ENCODE measurements at regions not wholly inside any gene's neighbourhood (a gene's known extent, or its start where the extent isn't known, plus 50 kb on each side); places are given as distances from the start of the nearest gene placed in this dataset.

DNA sequence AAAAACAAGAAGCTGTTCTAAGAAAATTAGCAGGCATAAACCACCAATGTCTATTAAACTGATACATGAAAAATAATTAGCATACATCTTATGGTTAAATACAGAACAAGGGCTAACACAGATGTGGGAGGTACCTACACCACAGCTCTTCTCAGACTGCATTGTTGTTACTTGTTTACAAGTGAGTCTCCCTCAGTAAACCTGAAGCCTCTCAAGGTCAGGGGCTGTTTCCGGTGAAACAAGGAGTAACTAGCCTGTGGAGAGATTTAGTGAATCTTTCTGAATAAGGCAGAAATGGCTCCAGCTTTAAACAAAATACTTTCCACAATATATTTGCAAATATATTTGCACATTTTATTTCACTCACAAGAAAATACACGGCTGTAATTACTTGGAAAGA is 244.0 kb downstream of the FIGN start:
- BruUV-seq (replicated peaks): no TSS peak
- intact Hi-C loops (cut with micrococcal nuclease; ENCODE audit: unreplicated experiment): no loop called here

DNA sequence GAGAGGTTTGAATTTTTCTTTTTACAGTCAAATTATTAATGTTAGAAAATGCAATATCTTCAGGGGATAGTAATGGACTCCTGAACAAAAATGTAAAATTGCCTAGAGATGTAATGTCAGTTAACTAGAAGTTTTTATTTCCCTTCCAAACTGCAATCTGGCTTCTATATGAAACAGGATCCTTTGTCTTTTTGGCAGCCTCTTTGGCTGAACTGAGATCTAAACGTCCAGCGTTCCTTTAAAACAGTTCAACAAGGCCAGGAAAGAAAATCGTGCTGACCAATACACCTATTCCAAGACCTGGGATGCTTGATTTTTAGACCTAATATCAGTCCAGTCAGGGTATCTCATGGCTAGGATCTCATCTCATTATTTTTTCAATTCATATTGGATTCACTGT is 245.5 kb downstream of the FIGN start:
- TF ChIP-seq, protein P1, sequence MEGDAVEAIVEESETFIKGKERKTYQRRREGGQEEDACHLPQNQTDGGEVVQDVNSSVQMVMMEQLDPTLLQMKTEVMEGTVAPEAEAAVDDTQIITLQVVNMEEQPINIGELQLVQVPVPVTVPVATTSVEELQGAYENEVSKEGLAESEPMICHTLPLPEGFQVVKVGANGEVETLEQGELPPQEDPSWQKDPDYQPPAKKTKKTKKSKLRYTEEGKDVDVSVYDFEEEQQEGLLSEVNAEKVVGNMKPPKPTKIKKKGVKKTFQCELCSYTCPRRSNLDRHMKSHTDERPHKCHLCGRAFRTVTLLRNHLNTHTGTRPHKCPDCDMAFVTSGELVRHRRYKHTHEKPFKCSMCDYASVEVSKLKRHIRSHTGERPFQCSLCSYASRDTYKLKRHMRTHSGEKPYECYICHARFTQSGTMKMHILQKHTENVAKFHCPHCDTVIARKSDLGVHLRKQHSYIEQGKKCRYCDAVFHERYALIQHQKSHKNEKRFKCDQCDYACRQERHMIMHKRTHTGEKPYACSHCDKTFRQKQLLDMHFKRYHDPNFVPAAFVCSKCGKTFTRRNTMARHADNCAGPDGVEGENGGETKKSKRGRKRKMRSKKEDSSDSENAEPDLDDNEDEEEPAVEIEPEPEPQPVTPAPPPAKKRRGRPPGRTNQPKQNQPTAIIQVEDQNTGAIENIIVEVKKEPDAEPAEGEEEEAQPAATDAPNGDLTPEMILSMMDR (IDR thresholded peaks at IDR 0.05; ENCODE audit: unreplicated experiment): no peak
- no peaks in the 10 kb centered on the region for H3K4me1 Mint-ChIP-seq (ENCODE audit: low read depth, unreplicated experiment)
- no peak overlapping the region for H3K4me3 Mint-ChIP-seq (ENCODE audit: low read depth, unreplicated experiment)
- no peaks in the 10 kb centered on the region for H3K9me3 Mint-ChIP-seq (ENCODE audit: low read depth, unreplicated experiment)
- CTCF ChIA-PET: no interaction called here
- H3K27ac Mint-ChIP-seq (ENCODE audit: unreplicated experiment): no peak overlapping the region
- no peaks in the 10 kb centered on the region for H3K36me3 Mint-ChIP-seq (ENCODE audit: insufficient read depth, unreplicated experiment)
- H3K27me3 Mint-ChIP-seq (ENCODE audit: unreplicated experiment): no peaks in the 10 kb centered on the region
- DNase-seq: no peak
- BruUV-seq (replicated peaks): no TSS peak
- intact Hi-C loops (cut with micrococcal nuclease; ENCODE audit: unreplicated experiment): no loop called here

More for the DNA sequence above, 244.0 kb downstream of the FIGN start:
- H3K4me3 Mint-ChIP-seq (ENCODE audit: low read depth, unreplicated experiment): no peak overlapping the region
- H3K4me1 Mint-ChIP-seq (ENCODE audit: low read depth, unreplicated experiment): no peaks in the 10 kb centered on the region
- H3K27ac Mint-ChIP-seq (ENCODE audit: unreplicated experiment): no peak overlapping the region
- H3K27me3 Mint-ChIP-seq (ENCODE audit: unreplicated experiment): no peaks in the 10 kb centered on the region
- DNase-seq: no peak
- CTCF ChIA-PET: no interaction called here
- H3K36me3 Mint-ChIP-seq (ENCODE audit: insufficient read depth, unreplicated experiment): no peaks in the 10 kb centered on the region
- TF ChIP-seq, protein P1 (IDR thresholded peaks at IDR 0.05; ENCODE audit: unreplicated experiment): no peak
- H3K9me3 Mint-ChIP-seq (ENCODE audit: low read depth, unreplicated experiment): no peaks in the 10 kb centered on the region

DNA sequence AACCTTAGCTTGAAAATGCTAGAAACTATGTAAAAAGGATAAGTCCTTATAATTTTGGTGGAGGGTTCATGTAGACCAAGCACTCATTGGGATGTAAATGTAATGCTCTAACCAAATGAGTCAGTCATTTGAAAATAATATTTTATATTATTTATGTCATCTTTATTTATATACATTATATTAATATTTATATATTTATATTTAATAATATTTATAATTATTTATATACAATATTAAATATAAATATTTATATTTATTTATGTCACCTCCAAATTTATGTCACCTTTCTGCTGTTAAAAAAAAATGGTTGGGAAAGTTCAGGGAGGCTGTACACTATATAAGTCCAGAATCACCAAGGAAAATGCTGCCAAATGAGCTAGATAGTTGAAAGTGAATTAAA is 254.3 kb downstream of the FIGN start:
- intact Hi-C loops (cut with micrococcal nuclease; ENCODE audit: unreplicated experiment): no loop called here
- Mint-ChIP-seq H3K9me3 (ENCODE audit: low read depth, unreplicated experiment) (peaks cover 3% of the 10 kb centered on the region), H3K27me3 (ENCODE audit: unreplicated experiment) (no peaks in the 10 kb centered on the region), H3K27ac (ENCODE audit: unreplicated experiment) (no peak overlapping the region), H3K4me1 (ENCODE audit: low read depth, unreplicated experiment) (no peaks in the 10 kb centered on the region), H3K36me3 (ENCODE audit: insufficient read depth, unreplicated experiment) (no peaks in the 10 kb centered on the region), H3K4me3 (ENCODE audit: low read depth, unreplicated experiment) (no peak overlapping the region)
- no peak for DNase-seq
- TF ChIP-seq, protein P1 (IDR thresholded peaks at IDR 0.05; ENCODE audit: unreplicated experiment): no peak
- no TSS peak for BruUV-seq (replicated peaks)
- CTCF ChIA-PET: no interaction called here

DNA sequence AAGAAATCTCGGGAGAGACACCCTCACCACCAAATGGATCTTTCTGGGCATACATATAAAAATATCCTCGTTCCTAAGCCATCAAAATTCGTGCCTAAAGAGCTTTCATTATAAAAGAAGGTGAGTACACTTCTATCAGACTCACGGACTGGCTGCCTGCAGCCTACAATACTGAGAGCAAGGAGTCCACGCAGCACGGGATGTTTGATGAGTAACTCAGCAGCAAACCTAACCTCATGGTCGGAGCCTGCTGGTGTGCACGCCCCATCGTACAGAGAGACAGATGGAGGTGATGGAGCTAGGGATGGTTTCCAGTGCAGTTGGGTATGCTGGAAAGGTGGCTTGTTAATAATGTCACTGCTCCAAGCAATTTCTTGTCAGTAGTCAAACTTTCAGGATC is 256.2 kb downstream of the FIGN start:
- H3K27me3 Mint-ChIP-seq (ENCODE audit: unreplicated experiment): no peaks in the 10 kb centered on the region
- TF ChIP-seq, protein P1 (IDR thresholded peaks at IDR 0.05; ENCODE audit: unreplicated experiment): no peak

More for the DNA sequence above, 256.2 kb downstream of the FIGN start:
- DNase-seq: no peak
- intact Hi-C loops (cut with micrococcal nuclease; ENCODE audit: unreplicated experiment): loop anchor here (10.0 kb wide), 1 partner anchor 955 kb away; no protein-coding TSS in a partner anchor
- no peak overlapping the region for H3K27ac Mint-ChIP-seq (ENCODE audit: unreplicated experiment)
- H3K4me1 Mint-ChIP-seq (ENCODE audit: low read depth, unreplicated experiment): no peaks in the 10 kb centered on the region
- BruUV-seq (replicated peaks): no TSS peak
- H3K9me3 Mint-ChIP-seq (ENCODE audit: low read depth, unreplicated experiment): peaks cover 3% of the 10 kb centered on the region
- no peaks in the 10 kb centered on the region for H3K36me3 Mint-ChIP-seq (ENCODE audit: insufficient read depth, unreplicated experiment)
- CTCF ChIA-PET: interaction anchor here (0.7 kb wide), 1 partner anchor 355 kb away, joined by 3 read pairs; no protein-coding TSS in a partner anchor
- H3K4me3 Mint-ChIP-seq (ENCODE audit: low read depth, unreplicated experiment): no peak overlapping the region

All from Calu3 (cell line).